ENCODE measurements at regions not wholly inside any gene's neighbourhood (a gene's known extent, or its start where the extent isn't known, plus 50 kb on each side); places are given as distances from the start of the nearest gene placed in this dataset.

GRCh38 chr6:14757014-14757413 lies 488.9 kb upstream of the JARID2 start:
- no peak for TF ChIP-seq CTCF (conservative IDR thresholded peaks at IDR 0.05; ENCODE audit: control insufficient read depth, insufficient read depth, low read depth, low read length)
- no peak overlapping the region for H3K4me3 ChIP-seq (ENCODE audit: control insufficient read depth, low read depth, low read length)
- no peak for DNase-seq (ENCODE audit: low read depth)

GRCh38 chr6:14757418-14757817 lies 488.5 kb upstream of the JARID2 start:
- TF ChIP-seq CTCF (conservative IDR thresholded peaks at IDR 0.05; ENCODE audit: control insufficient read depth, insufficient read depth, low read depth, low read length): no peak
- DNase-seq (ENCODE audit: low read depth): no peak
- no peak overlapping the region for H3K4me3 ChIP-seq (ENCODE audit: control insufficient read depth, low read depth, low read length)

GRCh38 chr6:14758421-14759081 lies 487.3 kb upstream of the JARID2 start:
- no peak for TF ChIP-seq CTCF (conservative IDR thresholded peaks at IDR 0.05; ENCODE audit: control insufficient read depth, insufficient read depth, low read depth, low read length)
- peak; percentile 51 for DNase-seq (ENCODE audit: low read depth)
- H3K4me3 ChIP-seq (ENCODE audit: control insufficient read depth, low read depth, low read length): no peak overlapping the region

GRCh38 chr6:14759976-14760672 lies 485.7 kb upstream of the JARID2 start:
- TF ChIP-seq CTCF (conservative IDR thresholded peaks at IDR 0.05; ENCODE audit: control insufficient read depth, insufficient read depth, low read depth, low read length): no peak
- DNase-seq (ENCODE audit: low read depth): no peak
- H3K4me3 ChIP-seq (ENCODE audit: control insufficient read depth, low read depth, low read length): no peak overlapping the region

GRCh38 chr6:14762077-14762476 lies 483.8 kb upstream of the JARID2 start:
- no peak for DNase-seq (ENCODE audit: low read depth)
- TF ChIP-seq CTCF (conservative IDR thresholded peaks at IDR 0.05; ENCODE audit: control insufficient read depth, insufficient read depth, low read depth, low read length): no peak
- no peak overlapping the region for H3K4me3 ChIP-seq (ENCODE audit: control insufficient read depth, low read depth, low read length)

GRCh38 chr6:14763139-14763538 lies 482.7 kb upstream of the JARID2 start:
- no peak for TF ChIP-seq CTCF (conservative IDR thresholded peaks at IDR 0.05; ENCODE audit: control insufficient read depth, insufficient read depth, low read depth, low read length)
- no peak overlapping the region for H3K4me3 ChIP-seq (ENCODE audit: control insufficient read depth, low read depth, low read length)
- DNase-seq (ENCODE audit: low read depth): peak; percentile 81

Measured in fibroblast of mammary gland (primary cell).